DND-41 (cell line): ENCODE measurements at regions not wholly inside any gene's neighbourhood (a gene's known extent, or its start where the extent isn't known, plus 50 kb on each side); places are given as distances from the start of the nearest gene placed in this dataset.

Source experiments
- ATAC-seq: fragments of 200-7000 bp; cut with Tn5 transposase; 3 replicates; pipeline ENCODE4 v1.9.1; 2021; ENCODE audit warnings: low read depth; ENCODE audit not compliant: insufficient read depth
- DNase-seq: peaks from one replicate; pipeline ENCODE4 v3.0.0-alpha.2; 2020
- H2AFZ ChIP-seq: 2 replicates; pipeline ENCODE4 v1.6.0; 2012; ENCODE audit warnings: low read depth, low read length
- H3K27ac ChIP-seq: 2 replicates; pipeline ENCODE4 v1.5.1; 2012; ENCODE audit warnings: low read length, inconsistent platforms
- H3K27me3 ChIP-seq: fragments of 200-600 bp; sonication (generic); 2 replicates; pipeline ENCODE4 v1.6.0; 2012; ENCODE audit warnings: low read length, mild to moderate bottlenecking, inconsistent platforms; ENCODE audit not compliant: insufficient read depth, poor library complexity
- H3K36me3 ChIP-seq: 2 replicates; pipeline ENCODE4 v1.5.1; 2012; ENCODE audit warnings: low read length, inconsistent platforms; ENCODE audit not compliant: insufficient read depth
- H3K4me1 ChIP-seq: 2 replicates; pipeline ENCODE4 v1.5.1; 2012; ENCODE audit warnings: mild to moderate bottlenecking, low read length; ENCODE audit not compliant: insufficient read depth
- H3K4me2 ChIP-seq: 2 replicates; pipeline ENCODE4 v1.6.0; 2012; ENCODE audit warnings: mild to moderate bottlenecking, moderate library complexity, low read length, inconsistent platforms; ENCODE audit not compliant: insufficient read depth
- H3K4me3 ChIP-seq, 2 experiments: fragments of 200-600 bp in 1 of 2; shearing (Covaris generic) in 1 of 2; 2 replicates each; pipeline ENCODE4 v1.5.1; 2012 to 2016; ENCODE audit warnings: inconsistent platforms in 2 of 2, low read length in 2 of 2, mild to moderate bottlenecking in 2 of 2, low read depth in 1 of 2, moderate library complexity in 1 of 2
- H3K79me2 ChIP-seq: 2 replicates; pipeline ENCODE4 v1.6.0; 2012; ENCODE audit warnings: low read length, inconsistent platforms; ENCODE audit not compliant: insufficient read depth
- H3K9ac ChIP-seq: 2 replicates; pipeline ENCODE4 v1.6.0; 2012; ENCODE audit warnings: low read depth, mild to moderate bottlenecking, inconsistent platforms, low read length, moderate library complexity
- H3K9me3 ChIP-seq: 2 replicates; pipeline ENCODE4 v1.5.1; 2012; ENCODE audit warnings: low read length, moderate library complexity, mild to moderate bottlenecking, inconsistent platforms; ENCODE audit not compliant: insufficient read depth, severe bottlenecking
- H4K20me1 ChIP-seq: 2 replicates; pipeline ENCODE4 v1.6.0; 2012; ENCODE audit warnings: low read length; ENCODE audit not compliant: insufficient read depth
- CTCF ChIP-seq: IDR thresholded peaks from 2 replicates; pipeline ENCODE4 v1.5.1; 2012; ENCODE audit warnings: borderline replicate concordance, low read length, moderate library complexity, mild to moderate bottlenecking; ENCODE audit not compliant: poor library complexity, severe bottlenecking; ENCODE audit errors: extremely low read depth
- EZH2 ChIP-seq: IDR thresholded peaks from 3 replicates; pipeline ENCODE4 v1.6.1; 2012; ENCODE audit warnings: borderline replicate concordance, low read depth, mild to moderate bottlenecking, moderate library complexity, low read length, inconsistent platforms; ENCODE audit not compliant: severe bottlenecking

GRCh38 chr2:136054856-136055255 is 63.1 kb downstream of the CXCR4 start:
- Histone ChIP-seq H3K9me3 (no peaks in the 10 kb centered on the region), H3K9ac (no peak overlapping the region), H3K4me3 (no peak overlapping the region), H3K36me3 (no peaks in the 10 kb centered on the region), H3K4me2 (no peak overlapping the region), H3K27ac (no peak overlapping the region), H2AFZ (no peak overlapping the region), H3K79me2 (no peaks in the 10 kb centered on the region), H4K20me1 (no peaks in the 10 kb centered on the region), H3K4me1 (peaks cover 19% of the 10 kb centered on the region), H3K27me3 (no peaks in the 10 kb centered on the region)
- DNase-seq (no peak), ATAC-seq (no peak)
- no peak for TF ChIP-seq CTCF

- no peak overlapping the region for H3K9ac ChIP-seq
- no peak overlapping the region for H2AFZ ChIP-seq
- no peaks in the 10 kb centered on the region for H3K79me2 ChIP-seq
- H3K4me1 ChIP-seq = peaks cover 19% of the 10 kb centered on the region
- H3K4me2 ChIP-seq = no peak overlapping the region
- no peak for ATAC-seq
- no peaks in the 10 kb centered on the region for H4K20me1 ChIP-seq
- TF ChIP-seq CTCF = no peak
- no peak for TF ChIP-seq EZH2
- no peak for DNase-seq
- no peaks in the 10 kb centered on the region for H3K9me3 ChIP-seq
- H3K27ac ChIP-seq = no peak overlapping the region
- H3K36me3 ChIP-seq = no peaks in the 10 kb centered on the region
- no peak overlapping the region for H3K4me3 ChIP-seq
- no peaks in the 10 kb centered on the region for H3K27me3 ChIP-seq
These were observed 65.3 kb downstream of the CXCR4 start for GRCh38 chr2:136052369-136053362.

- H3K27ac ChIP-seq = peak overlapping the region; percentile 3
- no peaks in the 10 kb centered on the region for H3K36me3 ChIP-seq
- TF ChIP-seq CTCF (no peak), EZH2 (no peak)
- no peaks in the 10 kb centered on the region for H3K79me2 ChIP-seq
- no peak overlapping the region for H3K9ac ChIP-seq
- DNase-seq (no peak), ATAC-seq (peak; percentile 87)
- H4K20me1 ChIP-seq = no peaks in the 10 kb centered on the region
- H2AFZ ChIP-seq = no peak overlapping the region
- no peaks in the 10 kb centered on the region for H3K27me3 ChIP-seq
- H3K9me3 ChIP-seq = no peaks in the 10 kb centered on the region
- H3K4me3 ChIP-seq = no peak overlapping the region
- H3K4me1 ChIP-seq = peaks cover 19% of the 10 kb centered on the region
- H3K4me2 ChIP-seq = no peak overlapping the region
These were observed 66.3 kb upstream of the DARS1 start for GRCh38 chr2:136051725-136052048.
